ENCODE measurements at regions not wholly inside any gene's neighbourhood (a gene's known extent, or its start where the extent isn't known, plus 50 kb on each side); places are given as distances from the start of the nearest gene placed in this dataset.

- TF ChIP-seq CTCF (IDR thresholded peaks at IDR 0.05) (no peak), POLR2A (IDR thresholded peaks at IDR 0.05) (no peak)
Measured at GRCh38 chr3:117589454-117589853, 879.9 kb downstream of the TUSC7 start.
